Myocyte (in vitro differentiated cells): ENCODE measurements at regions not wholly inside any gene's neighbourhood (a gene's known extent, or its start where the extent isn't known, plus 50 kb on each side); places are given as distances from the start of the nearest gene placed in this dataset.
"Not testable (repeated sequence)": the region's sequence is repeated elsewhere in the genome, so short reads cannot be mapped to it uniquely, and the experiment has no call there.

ENCODE experiments used
- DNase-seq: peaks from one replicate; pipeline ENCODE4 v3.0.0-alpha.2; 2012; ENCODE audit warnings: low read depth

DNA sequence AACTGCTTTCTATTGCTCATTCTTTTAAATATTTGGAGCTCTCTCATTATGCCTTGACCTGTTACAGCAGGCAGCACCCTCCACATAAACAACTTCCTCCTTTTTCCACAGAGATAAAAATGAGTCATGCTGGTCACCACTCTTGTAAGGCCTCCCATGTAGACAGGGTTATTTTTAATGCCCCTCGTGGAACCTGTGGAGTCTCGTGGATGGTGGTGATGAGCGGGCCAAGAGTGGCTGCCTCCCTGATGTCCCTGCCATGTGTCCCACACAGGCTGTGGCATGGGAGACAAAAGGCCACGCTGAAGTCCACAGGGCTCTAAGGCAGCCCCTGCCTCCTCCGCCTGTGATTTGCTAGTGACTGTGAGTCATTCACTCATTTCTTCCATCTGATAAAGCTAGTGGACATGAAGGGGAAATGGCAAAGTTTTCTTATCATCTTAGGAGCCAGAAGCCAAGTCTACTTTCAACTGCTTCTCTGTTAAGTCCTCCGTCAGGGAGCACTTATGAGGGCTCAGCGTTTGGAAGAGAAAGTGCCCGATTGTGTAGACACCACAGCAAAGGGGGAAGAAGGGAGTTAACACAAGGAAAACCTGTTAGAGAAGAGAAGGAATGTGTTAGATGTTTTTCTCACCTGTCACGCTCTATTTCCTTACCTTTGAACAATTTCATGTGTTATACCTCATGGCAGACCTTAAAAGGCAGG, 121.6 kb upstream of the FAT1 start:
- DNase-seq, result peak; percentile 90

DNA sequence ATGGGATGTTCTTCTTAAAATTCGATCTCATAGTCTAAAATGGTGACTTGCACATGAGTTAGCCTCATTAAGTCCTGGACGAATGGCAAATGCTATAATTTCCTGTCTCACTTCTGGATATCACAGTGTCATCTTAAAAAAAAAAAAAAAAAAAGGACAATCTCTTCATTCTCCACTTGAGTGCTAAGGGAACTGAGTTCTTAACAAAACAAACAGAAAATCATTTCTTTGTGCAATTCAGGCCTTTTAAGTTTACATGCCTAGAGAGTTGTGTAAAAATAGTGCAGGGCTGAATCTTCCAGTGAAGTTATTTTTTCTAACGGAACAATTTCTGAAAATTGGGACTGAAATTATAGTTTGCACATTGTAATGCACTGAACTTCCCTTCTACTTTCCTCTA, 122.8 kb upstream of the FAT1 start:
- DNase-seq, result no peak

DNA sequence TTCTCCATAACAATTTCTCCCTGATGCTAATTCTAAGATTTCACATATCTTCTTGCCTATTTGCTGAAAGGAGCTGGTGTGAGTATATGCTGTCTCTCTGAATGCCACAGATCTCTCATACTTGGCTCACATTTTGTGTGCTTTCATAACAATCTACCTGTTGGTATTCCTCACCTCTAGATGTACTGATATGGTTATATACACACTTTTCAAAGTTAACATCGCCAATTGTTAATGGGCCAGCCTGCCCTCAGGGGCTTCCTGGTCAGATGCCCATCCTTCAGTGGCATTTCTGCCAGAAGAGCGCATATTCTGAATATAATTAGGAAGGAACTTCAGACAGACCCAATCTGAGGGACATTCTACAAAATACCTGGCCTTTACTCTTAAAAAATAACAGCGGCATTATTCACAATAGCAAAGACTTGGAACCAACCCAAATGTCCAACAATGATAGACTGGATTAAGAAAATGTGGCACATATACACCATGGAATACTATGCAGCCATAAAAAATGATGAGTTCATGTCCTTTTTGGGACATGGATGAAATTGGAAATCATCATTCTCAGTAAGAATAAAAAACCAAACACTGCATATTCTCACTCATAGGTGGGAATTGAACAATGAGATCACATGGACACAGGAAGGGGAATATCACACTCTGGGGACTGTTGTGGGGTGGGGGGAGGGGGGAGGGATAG, 123.9 kb upstream of the FAT1 start:
- DNase-seq, result not testable (repeated sequence)

GRCh38 chr4:186848437-186848836, 124.8 kb upstream of the FAT1 start:
- DNase-seq, result no peak

DNA sequence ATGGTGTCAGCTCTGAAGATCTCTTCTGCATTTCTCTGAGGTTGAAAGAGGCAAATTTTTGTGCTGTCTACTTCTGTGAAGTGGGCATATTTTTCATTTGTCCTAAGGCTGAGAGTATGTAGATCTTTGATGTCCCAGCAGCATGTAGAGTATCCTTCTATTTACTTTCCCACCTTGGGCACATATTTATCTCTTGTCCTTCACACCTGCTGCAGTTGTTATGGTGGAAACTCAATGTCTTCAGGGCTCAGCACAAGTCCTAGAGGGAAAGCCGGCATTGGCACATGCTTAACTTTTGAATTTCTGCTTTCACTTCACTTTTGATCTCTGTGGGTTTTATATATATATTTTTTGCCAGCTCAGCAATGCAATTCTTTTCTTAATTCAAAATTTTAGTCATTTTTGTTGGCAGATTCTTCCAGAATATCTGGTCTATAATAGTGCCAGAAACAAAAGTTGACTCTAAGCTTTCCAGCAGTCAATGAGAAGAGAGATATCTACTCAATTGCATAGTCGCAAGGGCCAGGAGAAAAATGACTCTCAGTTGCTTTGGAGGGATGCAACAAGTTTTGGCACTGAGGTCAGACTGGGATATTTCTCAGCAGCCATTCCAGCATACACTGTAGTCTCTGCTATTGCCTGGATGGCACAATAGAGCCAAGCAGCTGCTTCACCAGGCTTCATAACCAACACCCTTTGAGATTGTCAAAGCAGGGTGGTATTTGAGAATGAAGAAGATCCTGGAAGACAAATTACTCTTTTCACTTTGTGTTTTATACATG, 127.8 kb upstream of the FAT1 start:
- DNase-seq, result peak; percentile 36

DNA sequence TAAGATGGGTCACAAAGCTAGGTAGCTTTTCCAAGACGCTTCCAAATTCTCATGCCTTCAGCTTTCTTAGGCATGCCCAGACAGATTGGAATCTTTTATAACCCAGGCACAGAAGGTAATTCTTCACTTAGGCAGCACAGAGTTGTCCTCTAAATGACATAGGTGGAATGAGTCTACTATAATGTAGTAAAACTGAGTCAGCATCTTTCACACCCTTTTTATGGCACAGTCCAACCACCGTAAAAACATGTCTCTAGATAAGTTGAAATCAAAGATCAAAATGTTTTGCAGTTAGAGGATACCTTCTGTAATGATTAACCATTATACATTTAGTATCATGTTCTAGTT, 128.4 kb upstream of the FAT1 start:
- no peak for DNase-seq

DNA sequence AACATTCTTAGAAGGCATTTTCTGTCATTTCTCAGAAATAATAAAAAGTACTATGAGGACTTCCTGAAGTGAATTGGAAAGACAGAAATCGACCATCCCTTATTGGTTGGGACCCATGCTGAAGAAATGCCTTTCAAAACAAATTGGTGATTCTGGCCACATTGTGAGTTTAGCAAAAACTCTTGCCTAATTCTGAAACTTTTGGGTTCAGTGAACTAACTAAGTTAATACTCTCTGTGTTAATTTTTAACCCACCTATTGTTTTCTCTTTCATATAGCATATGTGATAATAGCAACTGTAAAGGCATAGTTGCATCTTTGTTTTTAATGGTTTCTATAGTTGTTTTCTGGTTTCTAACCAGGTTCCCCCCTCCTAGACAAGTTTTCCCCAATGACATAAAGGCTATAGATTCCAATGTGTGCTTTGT, 129.3 kb upstream of the FAT1 start:
- no peak for DNase-seq

GRCh38 chr4:186854256-186854655, 130.6 kb upstream of the FAT1 start:
- DNase-seq, result peak; percentile 30

- DNase-seq, result no peak
Measured at GRCh38 chr4:186855111-186855510, 131.5 kb upstream of the FAT1 start.

GRCh38 chr4:186857793-186858192, 134.1 kb upstream of the FAT1 start:
- no peak for DNase-seq

- no peak for DNase-seq
Measured at GRCh38 chr4:186858355-186858754, 134.7 kb upstream of the FAT1 start.

DNA sequence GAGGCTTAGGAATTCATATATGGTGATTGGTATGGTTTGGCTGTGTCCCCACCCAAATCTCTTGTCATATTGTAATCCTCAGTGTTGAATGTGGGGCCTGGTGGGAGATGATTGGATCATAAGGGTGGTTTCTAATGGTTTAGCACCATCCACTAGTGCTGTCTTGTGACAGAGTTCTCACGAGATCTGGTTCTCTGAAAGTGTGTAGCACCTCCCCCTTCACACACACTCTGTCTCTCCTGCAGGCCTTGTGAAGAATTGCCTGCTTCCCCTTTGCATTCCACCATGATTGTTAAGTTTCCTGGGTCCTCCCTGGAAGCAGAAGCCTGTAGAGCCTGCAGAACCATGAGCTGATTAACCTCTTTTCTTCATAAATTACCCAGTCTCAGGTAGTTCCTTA, 135.8 kb upstream of the FAT1 start:
- DNase-seq, result no peak

GRCh38 chr4:186861317-186861716, 137.7 kb upstream of the FAT1 start:
- DNase-seq, result no peak

DNA sequence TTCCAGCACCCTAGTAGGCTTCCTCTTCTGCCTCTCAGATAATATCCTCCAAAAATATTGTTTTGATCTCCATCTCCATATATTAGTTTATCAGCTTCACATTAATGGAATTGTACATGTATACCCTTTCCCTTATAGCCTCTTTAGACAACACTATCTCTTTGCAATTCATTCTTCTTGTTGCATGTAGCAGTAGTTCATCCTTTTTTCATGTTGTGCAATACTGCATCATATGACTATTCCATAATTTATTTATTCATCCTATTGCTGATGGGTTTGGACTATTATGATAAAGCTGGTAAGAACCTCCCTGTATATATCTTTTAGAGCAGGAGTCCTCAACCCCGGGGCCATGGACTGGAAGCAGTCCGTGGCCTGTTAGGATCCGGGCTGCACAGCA, 148.2 kb upstream of the FAT1 start:
- no peak for DNase-seq

DNA sequence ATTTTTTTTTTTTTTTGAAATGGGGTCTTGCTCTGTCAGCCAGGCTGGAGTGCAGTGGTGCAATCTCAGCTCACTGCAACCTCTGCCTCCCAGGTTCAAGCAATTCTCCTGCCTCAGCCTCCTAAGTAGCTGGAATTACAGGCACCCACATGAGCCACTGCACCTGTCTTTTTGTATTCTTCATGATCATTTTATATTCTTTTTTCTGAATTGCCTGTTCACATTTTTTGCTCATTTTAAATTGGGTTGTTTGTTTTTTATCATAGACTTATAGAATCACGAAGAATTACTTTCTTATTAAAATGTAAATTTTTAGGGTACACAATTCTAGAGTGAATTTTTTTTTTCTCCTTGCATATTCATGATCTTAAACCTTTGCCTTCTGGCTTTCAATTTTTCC, 149.4 kb upstream of the FAT1 start:
- DNase-seq, result not testable (repeated sequence)

DNA sequence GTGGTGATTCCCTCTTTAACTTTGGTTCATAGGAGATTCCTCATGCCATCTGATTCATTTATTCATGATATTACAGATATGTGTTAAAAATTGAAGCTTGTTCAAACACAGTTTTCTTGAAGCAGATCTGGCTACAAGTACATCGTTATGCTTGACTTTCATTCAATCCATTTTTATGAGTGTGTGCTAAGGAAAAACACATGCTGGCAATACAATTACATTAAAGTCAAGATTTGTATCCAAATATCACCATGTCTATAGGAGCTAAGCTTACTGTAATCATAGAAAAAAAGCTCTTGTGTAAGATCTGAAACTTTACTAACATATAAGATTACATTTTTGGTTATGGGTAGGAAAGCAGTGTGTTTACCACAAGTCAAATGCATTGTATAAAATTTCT, 151.8 kb upstream of the FAT1 start:
- DNase-seq, result no peak

GRCh38 chr4:186876961-186877626, 153.4 kb upstream of the FAT1 start:
- DNase-seq, result no peak

DNA sequence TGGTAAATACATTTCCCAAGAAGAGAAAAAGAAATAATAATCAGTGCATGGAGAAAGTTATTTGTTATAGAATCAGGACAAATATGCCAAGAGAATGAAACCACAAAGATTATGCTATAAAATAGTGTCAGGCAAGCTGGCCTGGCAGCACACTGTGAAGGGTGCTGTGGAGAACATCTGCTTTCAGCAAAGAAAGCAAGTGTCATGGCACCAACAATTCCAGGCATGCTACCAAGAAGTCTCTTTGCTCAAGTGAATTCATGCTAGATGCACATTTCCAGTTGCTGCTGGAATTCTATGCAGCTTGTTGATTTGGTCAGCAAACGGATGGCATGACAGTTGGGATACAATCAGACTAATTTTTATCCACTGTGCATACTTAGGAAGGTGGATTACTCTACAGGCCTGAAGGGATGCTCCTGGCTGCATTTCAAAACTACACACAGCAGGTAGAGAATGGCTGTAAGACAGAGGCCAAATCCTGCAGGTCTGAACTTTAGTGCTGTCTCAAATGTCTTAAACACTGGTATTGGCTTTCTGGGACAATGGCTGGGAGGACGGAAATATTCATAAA, 154.6 kb upstream of the FAT1 start:
- peak; percentile 55 for DNase-seq

DNA sequence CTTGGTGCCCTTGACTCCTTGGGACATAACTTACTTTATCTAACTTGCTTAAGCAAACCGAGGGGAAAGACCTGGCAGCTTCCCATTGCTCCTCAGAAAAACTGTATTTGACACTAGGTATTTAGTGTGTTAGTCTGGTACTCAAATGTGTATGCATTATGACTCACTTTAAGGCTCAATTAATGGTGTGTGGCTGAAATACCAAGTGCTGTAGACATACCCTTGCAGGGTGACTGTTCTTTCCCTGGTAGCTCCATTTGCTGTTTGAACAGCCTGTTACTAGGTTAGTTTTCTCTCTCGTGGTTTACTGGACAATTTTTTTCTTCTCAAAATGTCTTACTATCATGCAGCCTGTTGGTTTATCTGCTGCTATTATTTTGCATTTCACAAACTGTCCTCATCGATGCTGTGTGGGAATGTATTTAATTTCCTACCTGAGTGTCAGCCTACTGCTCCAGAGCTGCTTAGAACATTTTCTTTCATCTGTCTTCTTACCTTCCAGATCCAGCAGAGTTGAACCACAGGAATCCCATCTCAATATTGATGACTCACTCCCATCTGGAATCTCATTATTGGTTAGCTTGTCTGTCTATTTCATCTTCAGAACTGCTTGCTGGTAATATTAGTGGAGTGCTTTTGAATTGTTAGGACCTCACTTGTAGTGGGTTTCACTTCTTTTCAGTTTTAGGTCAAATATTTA, 158.0 kb upstream of the FAT1 start:
- DNase-seq, result peak; percentile 45

- no peak for DNase-seq
Measured at GRCh38 chr4:186882293-186882692, 158.6 kb upstream of the FAT1 start.

DNA sequence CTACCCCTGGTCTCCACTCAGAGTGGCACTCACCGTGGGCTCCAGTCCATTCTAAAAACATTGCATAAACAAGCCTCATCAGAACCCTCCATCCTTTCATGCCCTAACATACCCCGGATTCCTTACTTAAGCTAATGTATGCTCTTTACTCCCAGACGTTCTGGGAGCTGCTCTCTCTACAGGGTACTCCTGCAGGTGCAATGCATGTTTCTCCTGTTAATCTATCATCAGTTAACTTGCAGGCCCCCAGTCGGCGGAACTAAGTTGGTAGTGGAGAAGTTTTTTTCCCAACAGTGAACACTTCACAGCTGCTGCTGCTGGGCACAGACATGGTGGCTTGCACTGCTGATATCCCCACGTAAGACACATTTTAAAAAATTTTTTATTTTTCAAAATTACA, 161.6 kb upstream of the FAT1 start:
- no peak for DNase-seq
